Tibial nerve (tissue), 4 donors: ENCODE measurements at regions not wholly inside any gene's neighbourhood (a gene's known extent, or its start where the extent isn't known, plus 50 kb on each side); places are given as distances from the start of the nearest gene placed in this dataset.

Source experiments
- DNase-seq, 2 donors: peaks; one replicate each; pipeline ENCODE4 v3.0.0-alpha.2; 2019; ENCODE audit warnings: low spot score in 2 of 2
- H3K27ac ChIP-seq, 4 donors: fragments of 200-600 bp; sonication (generic) in 3 of 4; one replicate each; pipeline ENCODE4 v1.5.1; 2017 to 2019; ENCODE audit warnings: mild to moderate bottlenecking in 1 of 4
- H3K27me3 ChIP-seq, 2 donors: fragments of 200-600 bp; sonication (generic) in 1 of 2; one replicate each; pipeline versions ENCODE4 v1.5.1 to v1.6.0; 2017 to 2019
- H3K36me3 ChIP-seq, 3 donors: fragments of 200-600 bp; sonication (generic); one replicate each; pipeline ENCODE4 v1.5.1; 2018 to 2019
- H3K4me1 ChIP-seq, 4 donors: fragments of 200-600 bp; sonication (generic) in 3 of 4; one replicate each; pipeline ENCODE4 v1.5.1; 2017 to 2019
- H3K4me3 ChIP-seq, 4 donors: fragments of 200-600 bp; sonication (generic) in 3 of 4; one replicate each; pipeline ENCODE4 v1.5.1; 2017 to 2019; ENCODE audit warnings: mild to moderate bottlenecking in 1 of 4, moderate library complexity in 1 of 4
- H3K9me3 ChIP-seq, 4 donors: fragments of 200-600 bp; sonication (generic) in 3 of 4; one replicate each; pipeline ENCODE4 v1.5.1; 2017 to 2019
- CTCF ChIP-seq, 5 experiments: fragments of 200-600 bp in 3 of 5; fragments of 450-650 bp in 2 of 5; sonication (generic) in 3 of 5; IDR thresholded peaks; one replicate each; pipeline ENCODE4 v1.5.1; 2016 to 2019; ENCODE audit warnings: antibody characterized with exemption in 5 of 5, mild to moderate bottlenecking in 3 of 5, moderate library complexity in 2 of 5
- EP300 ChIP-seq, 2 donors: sonication (generic); formaldehyde crosslinking; IDR thresholded peaks; one replicate each; pipeline ENCODE4 v1.6.1; 2017; ENCODE audit warnings: antibody characterized with exemption in 2 of 2, mild to moderate bottlenecking in 1 of 2
- POLR2A ChIP-seq, 2 donors: fragments of 450-650 bp; IDR thresholded peaks; one replicate each; pipeline ENCODE4 v1.6.1; 2017; ENCODE audit warnings: antibody characterized with exemption in 2 of 2, mild to moderate bottlenecking in 2 of 2, moderate library complexity in 2 of 2
- WGBS, 2 donors: methylation state at CpG; one replicate each; pipeline ENCODE4 v1.1.5; 2018; 5-methylcytosine and 5-hydroxymethylcytosine counted together

- Histone ChIP-seq H3K36me3 (no peaks in the 10 kb centered on the region), H3K4me1 (peaks cover 0 to 4% (median 0%) of the 10 kb centered on the region in 4 donors), H3K27ac (no peak overlapping the region), H3K4me3 (no peak overlapping the region), H3K27me3 (no peaks in the 10 kb centered on the region), H3K9me3 (no peaks in the 10 kb centered on the region)
- TF ChIP-seq POLR2A (IDR thresholded peaks at IDR 0.05) (no peak), CTCF (IDR thresholded peaks at IDR 0.05) (no peak), EP300 (IDR thresholded peaks at IDR 0.05) (no peak)
- no peak for DNase-seq
These were observed 137.6 kb upstream of the MAGI2 start for GRCh38 chr7:79590916-79591623.

- no peaks in the 10 kb centered on the region for H3K36me3 ChIP-seq
- no peaks in the 10 kb centered on the region for H3K27me3 ChIP-seq
- no peak overlapping the region for H3K27ac ChIP-seq
- no peaks in the 10 kb centered on the region for H3K9me3 ChIP-seq
- no peak for DNase-seq
- H3K4me1 ChIP-seq: peaks cover 0 to 4% (median 0%) of the 10 kb centered on the region in 4 donors
- 80 to 83% methylated on average over 1 of the region's 1 CpG for WGBS, 2 donors
- H3K4me3 ChIP-seq: no peak overlapping the region
- no peak for TF ChIP-seq EP300 (IDR thresholded peaks at IDR 0.05)
These were observed 136.9 kb upstream of the MAGI2 start for GRCh38 chr7:79590391-79590790.

GRCh38 chr7:79570903-79571302 is 117.4 kb upstream of the MAGI2 start:
- no peaks in the 10 kb centered on the region for H3K4me1 ChIP-seq
- H3K27me3 ChIP-seq: no peaks in the 10 kb centered on the region
- H3K9me3 ChIP-seq: no peaks in the 10 kb centered on the region
- no peak for DNase-seq
- TF ChIP-seq POLR2A (IDR thresholded peaks at IDR 0.05) (no peak), EP300 (IDR thresholded peaks at IDR 0.05) (no peak), CTCF (IDR thresholded peaks at IDR 0.05) (no peak)
- no peaks in the 10 kb centered on the region for H3K36me3 ChIP-seq
- H3K27ac ChIP-seq: no peak overlapping the region
- 92 to 98% methylated on average over 2 of the region's 2 CpGs for WGBS, 2 donors
- H3K4me3 ChIP-seq: no peak overlapping the region

GRCh38 chr7:79563821-79564522 is 110.5 kb upstream of the MAGI2 start:
- no peak for DNase-seq
- Histone ChIP-seq H3K9me3 (no peaks in the 10 kb centered on the region), H3K4me3 (no peak overlapping the region), H3K27ac (no peak overlapping the region), H3K36me3 (no peaks in the 10 kb centered on the region), H3K27me3 (no peaks in the 10 kb centered on the region), H3K4me1 (no peaks in the 10 kb centered on the region)
- TF ChIP-seq EP300 (IDR thresholded peaks at IDR 0.05): no peak
- TF ChIP-seq POLR2A (IDR thresholded peaks at IDR 0.05): no peak
- no peak for TF ChIP-seq CTCF (IDR thresholded peaks at IDR 0.05)
- 94 to 97% methylated on average over 2 of the region's 2 CpGs for WGBS, 2 donors

- Histone ChIP-seq H3K27ac (no peak overlapping the region), H3K36me3 (no peaks in the 10 kb centered on the region), H3K27me3 (no peaks in the 10 kb centered on the region), H3K4me3 (no peak overlapping the region), H3K4me1 (no peaks in the 10 kb centered on the region), H3K9me3 (no peaks in the 10 kb centered on the region)
- TF ChIP-seq CTCF (IDR thresholded peaks at IDR 0.05) (no peak), EP300 (IDR thresholded peaks at IDR 0.05) (no peak), POLR2A (IDR thresholded peaks at IDR 0.05) (no peak)
- no peak for DNase-seq
- 67 to 77% methylated on average over 1 of the region's 1 CpG for WGBS, 2 donors
These were observed 102.1 kb upstream of the MAGI2 start for GRCh38 chr7:79555571-79555970.
